Stimulated activated CD8-positive, alpha-beta memory T cell treated with anti-CD3 and anti-CD28 coated beads, Interleukin-2, amount 100 ng/mL, for 48 hours (primary cell): ENCODE measurements at regions not wholly inside any gene's neighbourhood (a gene's known extent, or its start where the extent isn't known, plus 50 kb on each side); places are given as distances from the start of the nearest gene placed in this dataset.

Experiments
- DNase-seq, 2 donors: peaks; one replicate each; pipeline ENCODE4 v3.0.0-alpha.2; 2020; ENCODE audit warnings: low read depth in 2 of 2

DNA sequence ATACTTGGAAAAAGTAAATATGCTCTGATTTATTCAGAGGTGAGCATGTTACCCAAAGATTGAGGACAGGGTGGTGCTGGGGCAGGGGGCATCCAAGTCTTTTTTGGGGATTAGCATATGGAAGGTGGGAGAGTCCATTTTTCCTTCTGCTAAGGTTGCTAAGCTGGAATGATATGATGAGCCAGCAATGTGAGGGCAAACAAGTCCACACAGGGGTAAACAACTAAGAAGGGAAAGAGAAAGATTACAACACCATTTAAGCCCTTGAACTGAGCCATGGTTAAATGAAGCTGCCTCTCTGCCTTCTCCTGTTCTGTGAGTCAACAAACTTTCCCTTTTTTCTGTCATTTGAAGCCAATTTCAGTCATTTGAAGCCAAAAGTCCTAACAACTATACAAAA lies 89.0 kb downstream of the RPL22L1 start:
- DNase-seq: no peak

DNA sequence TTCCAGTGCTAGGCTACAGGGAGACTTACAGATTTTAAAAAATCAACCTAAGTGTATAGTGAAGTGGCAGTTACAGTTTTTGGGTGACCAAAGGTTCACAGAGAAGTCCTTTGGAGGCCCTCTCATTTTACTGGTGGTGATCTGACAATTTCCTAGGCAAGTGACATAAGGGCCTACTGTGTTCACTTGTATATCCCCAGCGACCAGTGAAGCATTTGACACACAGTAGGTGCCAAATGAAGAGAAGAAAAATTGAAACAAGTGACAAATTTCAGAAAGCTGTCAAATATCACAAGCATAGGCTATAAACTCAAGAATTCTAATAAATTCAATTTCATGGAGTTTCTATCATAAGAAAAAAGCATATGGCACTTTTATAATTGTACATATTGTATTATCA lies 89.5 kb downstream of the RPL22L1 start:
- no peak for DNase-seq

DNA sequence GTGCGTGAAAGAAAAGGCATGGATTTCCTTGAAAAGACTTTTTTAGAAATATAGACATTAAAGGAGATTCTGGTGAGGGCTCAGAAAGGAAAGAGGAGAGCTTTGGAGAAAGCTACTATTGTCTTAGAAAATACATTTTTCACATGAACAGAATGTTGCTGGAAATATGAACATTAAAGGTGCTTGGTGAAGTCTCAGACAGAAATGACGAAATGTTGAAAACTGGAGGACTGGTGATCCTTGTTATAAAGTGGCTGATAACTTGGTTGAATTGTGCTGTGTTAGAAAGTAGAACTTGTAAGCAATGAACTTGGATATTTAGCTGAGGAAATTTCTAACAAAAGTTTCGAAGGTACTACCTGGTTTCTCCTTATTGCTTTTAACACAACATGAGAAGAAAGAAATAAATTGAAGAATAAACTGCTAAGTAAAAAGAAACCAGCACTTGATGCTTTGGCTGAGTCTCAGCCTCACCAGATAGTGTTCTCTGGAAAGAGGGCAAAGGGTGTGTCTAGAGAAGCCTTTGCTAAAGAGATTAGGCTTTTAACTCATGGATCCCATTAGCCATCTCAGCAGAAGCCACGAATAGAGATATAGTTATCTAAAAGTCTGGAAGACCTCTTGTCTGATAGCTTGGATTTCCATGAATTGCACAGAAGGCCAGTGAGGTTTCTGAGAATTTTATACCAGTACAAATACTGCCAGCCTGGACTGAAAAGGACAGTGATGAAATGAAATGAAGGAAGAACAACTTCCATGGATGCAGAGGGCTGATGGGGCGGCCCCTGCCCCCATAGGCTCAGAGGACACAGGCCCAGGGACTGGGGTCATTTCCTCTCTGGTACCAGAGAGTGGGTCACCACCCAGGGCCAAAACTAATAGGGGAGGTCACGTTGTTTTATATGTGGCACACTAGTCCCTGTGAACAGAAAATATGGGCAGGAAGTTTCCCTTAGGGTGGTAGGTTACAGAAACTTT lies 91.5 kb downstream of the RPL22L1 start:
- DNase-seq: no peak

DNA sequence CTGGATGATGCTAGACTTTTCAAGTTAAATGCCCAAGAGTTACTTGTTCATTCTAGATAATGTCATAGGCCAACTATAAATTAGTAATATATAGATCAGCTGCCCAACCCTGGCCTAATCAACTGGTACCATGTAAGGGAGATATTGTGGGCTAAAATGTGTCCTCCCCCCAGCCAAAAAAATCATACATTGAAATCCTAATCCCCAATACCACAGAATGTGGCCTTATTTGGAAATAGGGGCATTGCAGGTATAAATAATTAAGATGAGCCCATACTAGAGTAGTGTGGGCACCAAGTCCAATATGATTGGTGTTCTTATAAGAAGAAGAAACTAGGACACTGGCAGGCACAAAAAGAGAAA lies 92.5 kb downstream of the RPL22L1 start:
- no peak for DNase-seq

DNA sequence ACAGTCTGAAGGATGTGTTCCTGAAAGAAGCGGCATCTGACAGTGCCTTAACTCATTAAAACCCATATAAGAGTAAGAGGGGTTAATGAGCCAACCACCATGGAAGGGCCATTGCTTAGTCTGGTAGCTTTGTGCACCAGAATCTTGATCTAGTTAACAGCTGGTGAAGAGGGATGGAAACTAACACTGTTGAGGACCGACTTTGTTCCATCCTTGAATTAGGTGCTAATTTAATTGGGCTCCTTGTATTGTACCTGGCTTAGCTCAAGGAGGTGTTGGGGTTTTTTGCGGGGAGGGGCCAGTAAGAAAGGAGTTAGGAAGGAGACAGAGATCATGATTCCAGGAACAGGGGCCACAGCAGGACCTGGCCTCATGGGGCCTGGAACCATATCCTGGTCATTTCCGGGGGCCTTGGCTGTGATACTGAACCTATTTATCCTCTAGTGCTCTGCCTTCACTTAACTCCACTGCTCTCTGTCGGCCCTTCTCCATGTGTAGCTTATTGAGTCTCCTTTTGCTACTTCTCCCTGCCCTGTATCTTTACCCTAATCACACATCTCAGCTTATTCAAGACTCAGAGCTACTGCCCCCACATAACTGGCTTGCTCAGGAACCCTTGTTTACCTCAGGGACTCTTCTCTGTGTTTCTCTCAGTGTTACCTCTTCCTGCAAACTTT lies 93.0 kb downstream of the RPL22L1 start:
- DNase-seq: no peak

DNA sequence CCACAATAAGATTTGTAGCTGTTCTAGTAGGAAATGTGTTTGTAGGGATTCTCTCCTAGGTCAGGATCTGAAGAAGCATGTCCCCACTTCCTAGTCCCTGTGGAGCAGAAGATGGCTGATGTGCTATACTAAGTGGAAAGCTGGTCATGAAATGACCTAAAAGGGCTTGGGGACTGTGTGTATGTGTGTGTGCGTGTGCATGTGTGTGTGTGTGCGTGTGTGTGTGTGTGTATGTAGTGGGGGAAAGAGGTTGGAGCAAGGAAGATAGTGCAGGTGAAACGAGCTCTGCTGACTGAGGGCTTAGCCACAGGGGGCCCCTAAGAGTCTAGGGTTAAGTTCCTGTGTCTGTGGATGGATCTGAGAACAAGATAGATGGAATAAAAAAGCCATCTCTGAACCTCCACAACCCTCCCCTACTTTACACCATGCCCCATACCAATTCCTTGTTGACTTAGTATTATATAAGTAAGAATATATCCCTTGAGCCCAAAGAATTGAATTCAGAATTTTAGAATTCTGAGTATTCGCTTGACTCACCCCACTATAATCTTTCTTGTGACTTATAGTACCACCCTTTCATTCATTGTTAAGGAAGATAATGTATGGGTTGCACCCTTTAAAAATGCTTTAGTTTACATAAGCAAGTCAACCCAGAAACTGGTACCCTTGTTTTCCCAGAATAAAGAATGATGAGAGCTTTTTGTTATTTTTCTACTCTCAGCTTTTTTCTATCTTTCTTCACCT lies 96.1 kb downstream of the RPL22L1 start:
- DNase-seq: no peak

DNA sequence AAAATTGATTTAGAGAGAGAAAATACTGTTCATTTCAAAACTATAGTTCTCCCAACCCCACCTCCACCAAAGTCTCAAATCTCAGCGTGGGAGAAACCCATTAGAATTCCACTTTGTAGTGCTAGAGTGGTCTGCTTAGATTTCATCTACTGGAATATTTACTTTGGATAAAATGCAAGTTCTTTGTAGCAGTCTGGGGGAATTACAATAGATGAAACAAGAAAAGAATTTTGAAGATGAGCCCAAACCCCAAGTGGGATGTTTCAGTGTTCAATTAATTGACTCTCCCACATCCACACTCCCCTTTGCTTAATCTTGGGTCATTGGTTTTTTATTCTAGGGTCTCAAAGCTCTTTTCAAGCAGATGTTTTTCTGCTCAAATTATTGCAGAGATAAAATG lies 97.8 kb downstream of the RPL22L1 start:
- no peak for DNase-seq

DNA sequence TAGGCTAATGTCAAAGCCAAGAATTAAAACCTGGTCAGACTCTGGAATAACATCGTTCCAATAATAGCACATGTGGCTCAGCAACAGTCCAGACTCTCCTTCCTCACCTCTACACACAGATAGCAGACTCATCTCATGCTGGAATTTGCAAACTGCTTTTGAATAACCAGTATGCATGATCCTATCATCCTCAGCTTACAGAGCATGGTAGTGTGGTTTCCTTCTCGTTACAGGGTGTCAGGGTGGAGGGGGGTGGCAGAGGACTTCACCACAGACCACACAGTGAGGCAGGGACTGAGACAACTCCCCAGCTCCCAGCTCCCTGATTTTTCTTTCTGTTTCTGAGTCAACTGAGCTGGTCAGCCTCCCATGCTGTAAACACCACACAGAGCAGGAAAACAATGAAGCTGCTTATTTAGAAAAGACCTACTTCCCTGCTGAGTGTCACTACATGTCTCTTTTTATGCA lies 101.6 kb downstream of the RPL22L1 start:
- DNase-seq: no peak

DNA sequence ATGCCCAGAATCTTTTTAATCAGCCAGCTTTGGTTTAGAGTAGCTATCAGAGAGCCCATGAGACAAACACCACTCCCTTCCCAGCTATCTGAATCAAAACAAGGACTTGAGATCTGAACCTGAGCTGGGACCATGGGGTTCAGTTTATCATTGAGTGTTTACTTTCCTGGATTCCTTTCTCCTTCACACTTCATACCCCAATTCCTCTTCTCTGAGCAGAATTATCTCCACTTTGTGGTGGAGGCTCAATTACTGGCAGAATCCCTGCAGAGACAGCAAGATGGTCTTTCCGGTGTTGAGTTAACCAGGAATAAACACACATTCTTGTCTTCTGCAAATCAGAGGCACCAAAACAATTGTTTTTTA lies 102.4 kb downstream of the RPL22L1 start:
- no peak for DNase-seq

DNA sequence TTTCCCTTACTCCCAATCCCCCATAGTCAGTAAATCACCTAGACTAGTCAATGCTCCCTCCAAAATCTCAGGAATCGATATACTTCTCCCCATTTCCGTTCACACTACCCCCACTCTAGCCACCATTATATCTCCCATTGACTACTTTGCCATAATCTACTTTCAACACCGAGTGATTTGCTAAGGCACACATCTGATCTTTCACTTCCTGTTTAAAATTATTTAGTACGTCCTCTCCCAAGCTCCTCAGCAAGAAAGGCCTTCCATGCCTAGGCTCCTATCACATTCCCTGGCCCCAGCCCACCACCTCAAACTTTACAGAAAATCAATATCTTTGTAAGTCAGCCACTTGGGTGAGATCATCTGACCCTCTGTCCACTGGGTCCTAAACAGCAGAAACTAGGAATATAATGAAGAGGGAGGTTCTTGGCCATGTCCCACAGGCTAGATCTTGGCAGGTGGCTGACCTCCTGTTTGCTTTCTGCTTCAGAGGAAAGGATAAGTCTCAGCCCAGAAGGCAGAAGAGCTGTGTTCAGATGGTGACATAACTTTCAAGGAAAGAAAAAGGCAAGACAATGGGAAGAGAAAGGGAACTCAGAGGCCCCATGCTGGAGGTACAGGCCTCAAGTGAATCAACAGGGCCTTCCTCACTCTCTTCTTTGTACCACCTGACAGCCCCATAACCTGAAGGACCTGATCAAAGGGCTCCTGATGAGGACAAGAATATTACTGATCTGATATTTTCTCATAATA lies 103.0 kb downstream of the RPL22L1 start:
- DNase-seq: no peak

DNA sequence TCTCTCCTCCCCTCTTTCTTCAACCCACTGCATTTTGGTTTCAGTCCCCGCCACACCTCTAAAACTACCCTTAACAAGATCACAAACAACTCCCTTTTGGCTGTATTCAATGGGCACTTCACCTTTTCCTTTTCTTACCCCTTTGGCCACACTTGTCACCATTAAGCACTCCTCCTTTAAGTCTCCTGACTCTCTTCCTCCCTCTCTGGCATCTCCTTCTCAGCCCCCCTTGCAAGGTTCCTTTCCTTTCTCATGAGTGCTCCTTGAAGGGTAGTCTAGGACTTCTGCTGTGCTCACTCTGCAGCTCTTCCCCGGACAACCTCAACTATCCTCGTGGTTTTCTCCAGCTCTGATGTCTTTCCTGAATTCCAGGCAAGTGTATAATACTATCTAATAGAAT lies 103.7 kb downstream of the RPL22L1 start:
- no peak for DNase-seq

DNA sequence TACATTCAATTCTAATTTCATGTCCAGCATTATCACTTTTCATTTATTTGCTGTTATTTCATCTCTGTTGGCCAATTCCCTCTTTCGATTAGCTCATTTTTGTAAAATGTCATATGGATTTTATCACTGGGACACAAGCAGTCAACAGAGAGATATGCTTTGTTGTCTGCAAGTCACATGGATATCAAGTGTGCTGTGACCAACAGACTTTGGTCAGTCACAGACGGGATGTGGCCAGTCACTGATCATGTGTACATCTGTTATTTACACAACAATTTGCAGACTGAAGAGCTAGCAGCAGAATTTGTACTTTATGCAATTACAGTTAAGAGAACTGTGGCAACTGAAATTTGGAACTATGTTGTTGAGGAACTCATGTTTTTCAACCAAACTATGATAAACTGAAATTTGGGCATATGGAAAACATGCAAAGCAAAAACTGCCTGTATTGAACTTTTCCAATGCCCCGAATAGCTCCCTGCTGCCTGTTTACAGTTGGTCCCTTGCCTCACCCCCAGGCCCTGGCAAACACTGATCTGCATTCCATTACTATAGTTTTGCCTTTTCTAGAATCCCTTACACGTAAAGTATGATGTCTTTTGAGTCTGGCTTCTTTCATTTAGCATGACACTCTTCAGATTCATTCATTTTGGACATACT lies 104.4 kb downstream of the RPL22L1 start:
- no peak for DNase-seq

DNA sequence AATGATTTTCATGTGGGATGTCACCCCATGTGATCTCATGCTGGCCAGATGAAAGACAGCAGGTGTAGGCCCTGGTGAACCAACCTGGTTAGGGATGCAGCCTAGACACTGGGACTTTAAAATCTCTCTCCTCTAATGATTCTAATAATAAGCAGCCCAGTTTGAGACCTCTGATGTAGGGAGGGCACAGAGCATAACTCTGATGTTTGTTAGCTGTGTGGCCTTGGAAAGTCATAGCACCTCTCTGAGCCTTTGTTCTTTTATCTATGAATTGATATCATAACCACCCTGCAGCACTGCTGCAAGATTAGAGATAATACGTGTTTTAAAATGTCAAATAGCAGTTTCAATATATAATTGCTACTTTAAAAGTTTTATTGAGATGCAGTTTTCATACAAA lies 106.0 kb downstream of the RPL22L1 start:
- DNase-seq: no peak

DNA sequence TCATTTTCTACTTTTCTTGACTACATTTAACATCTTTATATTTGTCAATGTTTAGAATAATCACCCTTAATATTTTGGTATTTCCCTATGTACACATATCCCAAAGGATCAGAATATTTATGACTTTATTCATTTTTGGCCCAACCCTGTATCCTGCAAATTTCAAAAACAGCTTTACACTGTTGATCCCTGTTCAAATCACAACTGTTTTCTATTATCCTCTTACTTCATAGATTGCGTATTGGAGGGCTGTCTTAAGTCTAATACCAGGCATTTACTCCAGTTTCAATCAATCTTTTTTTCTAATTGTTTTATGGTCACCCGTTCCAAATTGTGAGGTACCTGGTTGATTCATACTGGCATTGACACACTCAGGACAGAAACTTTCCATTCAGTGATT lies 107.9 kb downstream of the RPL22L1 start:
- no peak for DNase-seq

DNA sequence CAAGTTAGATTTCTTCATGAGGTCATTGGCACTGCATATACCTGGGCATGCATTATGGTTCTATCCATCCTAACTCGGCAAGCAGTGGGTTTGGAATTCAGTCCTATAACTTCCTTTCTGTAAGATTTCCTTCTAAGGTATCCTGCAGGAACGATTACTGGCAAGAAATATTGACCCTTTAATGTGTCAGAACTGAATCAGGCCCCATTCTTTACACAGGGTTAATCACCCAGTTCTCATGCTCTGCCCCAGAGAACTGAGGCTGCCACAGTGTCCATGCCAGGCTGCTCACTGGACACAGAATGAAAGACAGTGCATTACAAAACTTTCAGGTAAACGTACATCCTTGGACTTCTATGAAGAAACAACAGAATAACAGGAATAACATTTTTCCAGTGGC lies 108.9 kb downstream of the RPL22L1 start:
- no peak for DNase-seq

DNA sequence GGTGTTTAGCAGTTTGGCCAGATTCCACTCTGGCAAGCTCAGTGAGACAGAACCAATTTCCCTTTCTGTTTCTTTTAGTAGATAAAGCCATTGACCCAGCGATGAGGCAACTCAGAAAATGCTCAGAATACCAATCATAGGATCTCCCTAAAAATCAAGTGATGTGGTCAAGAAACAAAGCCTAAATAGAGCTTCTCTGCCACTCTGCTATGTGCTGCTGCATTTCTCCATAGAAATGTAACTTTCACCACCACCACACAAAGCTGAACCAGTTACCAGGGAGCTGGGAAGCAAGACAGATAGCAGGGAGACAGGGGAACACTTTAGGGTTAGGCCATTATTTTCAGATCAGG lies 109.8 kb downstream of the RPL22L1 start:
- DNase-seq: no peak

DNA sequence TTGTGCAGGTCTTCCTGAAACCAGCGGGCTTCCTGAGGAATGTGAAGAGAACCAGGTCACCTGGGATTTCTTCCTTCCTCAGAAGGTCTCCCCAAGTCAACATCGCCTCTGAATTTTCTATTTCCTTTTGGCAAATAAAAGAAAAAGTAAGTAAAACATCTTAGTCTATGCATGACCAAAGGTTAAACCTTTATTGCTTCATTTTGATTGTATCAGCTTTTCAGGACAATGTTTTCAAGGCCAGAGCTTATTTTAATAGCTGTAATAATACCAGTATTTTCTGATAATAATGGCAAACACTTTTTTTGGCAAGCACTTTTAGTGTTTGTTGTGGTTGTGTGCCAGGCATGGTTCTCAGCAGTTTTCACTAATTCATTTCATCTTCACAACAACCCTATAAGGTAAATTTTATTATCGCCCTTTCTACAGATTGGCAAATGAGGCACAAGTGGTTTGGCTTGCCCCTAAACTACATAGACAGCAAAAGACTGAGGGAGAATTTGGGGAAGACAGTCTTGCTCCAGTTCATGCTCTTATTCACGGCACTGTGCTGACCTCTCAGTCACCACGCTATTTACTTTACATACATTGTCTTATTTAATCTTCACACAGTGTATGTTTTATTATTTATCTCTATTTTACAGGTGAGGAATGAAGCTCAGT lies 110.4 kb downstream of the RPL22L1 start:
- no peak for DNase-seq

DNA sequence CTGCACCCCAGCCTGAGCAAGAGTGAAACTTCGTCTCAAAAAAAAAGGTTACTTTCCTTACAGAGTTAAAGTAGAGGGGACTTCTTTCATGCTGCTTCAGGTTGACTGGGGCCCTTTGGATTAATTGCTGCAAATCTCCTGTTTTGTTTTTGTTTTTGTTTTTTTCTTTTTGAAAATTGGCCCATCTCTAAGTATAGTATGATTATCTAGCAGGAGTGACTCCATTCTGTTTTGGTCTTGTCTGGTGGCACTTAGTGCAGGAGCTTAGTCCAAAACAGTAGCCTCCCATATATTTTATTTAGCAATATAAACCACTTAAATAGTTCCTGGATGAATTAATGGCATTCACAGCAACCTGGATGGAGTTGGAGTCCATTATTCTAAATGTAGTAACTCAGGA lies 113.0 kb downstream of the RPL22L1 start:
- DNase-seq: no peak

DNA sequence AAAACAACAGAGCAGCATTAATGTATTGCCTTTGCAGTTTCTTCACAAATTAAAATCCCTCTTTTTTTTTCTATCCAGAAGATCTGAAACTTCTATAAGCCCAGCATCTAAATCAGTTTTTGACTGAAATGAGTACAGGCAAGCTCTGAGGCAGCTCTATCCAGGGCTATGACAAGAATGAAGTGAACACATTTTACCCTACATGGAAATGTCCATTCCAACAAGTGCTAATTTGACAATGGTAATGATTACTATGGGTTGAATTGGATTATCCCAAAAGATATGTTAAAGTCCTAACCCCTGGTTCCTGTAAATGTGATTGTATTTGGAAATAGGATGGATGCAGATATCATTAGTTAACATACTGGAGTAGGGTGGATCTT lies 115.7 kb downstream of the RPL22L1 start:
- DNase-seq: no peak

DNA sequence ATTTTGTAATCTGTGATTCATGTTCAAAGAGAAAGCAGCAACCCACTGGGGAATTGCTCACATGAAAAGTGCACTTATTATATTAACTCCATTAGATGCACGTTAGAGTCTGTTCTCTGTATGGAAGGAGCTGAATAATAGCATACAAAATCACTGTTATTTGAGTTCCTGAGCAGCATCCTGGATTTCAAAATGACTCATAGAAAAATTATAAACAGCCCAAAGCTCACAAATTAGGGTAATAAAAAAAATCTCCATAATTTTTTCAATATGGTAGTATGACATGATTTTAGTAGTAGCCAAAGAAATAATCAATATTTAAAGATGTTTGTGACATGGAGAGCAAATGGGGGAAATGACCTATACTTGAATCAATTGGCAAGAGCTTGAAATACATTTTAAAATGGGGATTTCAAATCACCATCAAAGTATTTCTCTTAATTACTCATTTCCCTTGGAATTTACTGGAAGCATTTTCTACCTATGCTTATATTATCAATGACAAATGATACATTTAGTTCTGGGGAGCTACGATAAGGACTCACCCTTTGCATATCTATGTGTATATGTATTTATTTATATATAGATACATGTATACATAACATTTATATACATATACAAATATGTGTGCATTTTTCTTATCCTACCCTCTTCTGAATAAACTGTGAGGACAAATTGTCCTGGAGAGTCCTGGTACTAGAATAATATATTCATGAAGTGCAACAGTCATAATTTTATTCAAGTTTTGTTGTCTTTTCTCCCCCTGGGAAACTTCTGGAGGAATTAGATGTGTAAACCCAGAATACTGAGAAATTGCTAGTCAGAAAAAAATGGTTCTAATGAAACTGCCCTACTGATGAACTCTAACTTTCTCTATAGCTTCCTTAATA lies 116.3 kb downstream of the RPL22L1 start:
- DNase-seq: no peak
